MG63 (cell line): ENCODE measurements at regions not wholly inside any gene's neighbourhood (a gene's known extent, or its start where the extent isn't known, plus 50 kb on each side); places are given as distances from the start of the nearest gene placed in this dataset.
"Not testable (repeated sequence)": the region's sequence is repeated elsewhere in the genome, so short reads cannot be mapped to it uniquely, and the experiment has no call there.

ENCODE experiments used
- DNase-seq: peaks from one replicate; pipeline ENCODE4 v3.0.0-alpha.2; 2020
- H3K27me3 ChIP-seq: fragments of 250-450 bp; sonication (Bioruptor Pico); 2 replicates; pipeline ENCODE4 v1.5.1; 2020; ENCODE audit warnings: mild to moderate bottlenecking, moderate library complexity
- H3K36me3 ChIP-seq: fragments of 250-450 bp; sonication (Bioruptor Pico); 2 replicates; pipeline ENCODE4 v1.5.1; 2020; ENCODE audit warnings: mild to moderate bottlenecking, moderate library complexity
- H3K4me3 ChIP-seq: fragments of 250-450 bp; sonication (Bioruptor Pico); 2 replicates; pipeline ENCODE4 v1.5.1; 2020; ENCODE audit warnings: mild to moderate bottlenecking, moderate library complexity
- H3K9me3 ChIP-seq: fragments of 250-450 bp; sonication (Bioruptor Pico); 2 replicates; pipeline ENCODE4 v1.5.1; 2020; ENCODE audit warnings: mild to moderate bottlenecking, moderate library complexity

- not testable (repeated sequence) for H3K9me3 ChIP-seq, H3K36me3 ChIP-seq, H3K4me3 ChIP-seq, H3K27me3 ChIP-seq, DNase-seq
These were observed 108.9 kb downstream of the ATP6V0E2 start for GRCh38 chr7:149982537-149983112.

- H3K4me3 ChIP-seq, H3K36me3 ChIP-seq, H3K27me3 ChIP-seq, H3K9me3 ChIP-seq, DNase-seq: not testable (repeated sequence)
These were observed 113.1 kb downstream of the ATP6V0E2 start for GRCh38 chr7:149986866-149987265.

GRCh38 chr7:149991652-149992302, 118.0 kb downstream of the ATP6V0E2 start:
- not testable (repeated sequence) for DNase-seq, H3K4me3 ChIP-seq, H3K36me3 ChIP-seq, H3K9me3 ChIP-seq, H3K27me3 ChIP-seq

GRCh38 chr7:149992366-149992765, 118.6 kb downstream of the ATP6V0E2 start:
- H3K4me3 ChIP-seq, H3K9me3 ChIP-seq, H3K36me3 ChIP-seq, H3K27me3 ChIP-seq, DNase-seq: not testable (repeated sequence)

- not testable (repeated sequence) for H3K36me3 ChIP-seq, H3K27me3 ChIP-seq, H3K9me3 ChIP-seq, DNase-seq, H3K4me3 ChIP-seq
These were observed 121.7 kb downstream of the ATP6V0E2 start for GRCh38 chr7:149995369-149996026.

GRCh38 chr7:150000780-150001599, 127.2 kb downstream of the ATP6V0E2 start:
- H3K9me3 ChIP-seq, H3K27me3 ChIP-seq, H3K4me3 ChIP-seq, H3K36me3 ChIP-seq, DNase-seq: not testable (repeated sequence)

- DNase-seq, result no peak
- Histone ChIP-seq H3K36me3 (no peaks in the 10 kb centered on the region), H3K27me3 (no peaks in the 10 kb centered on the region), H3K4me3 (no peak overlapping the region), H3K9me3 (no peaks in the 10 kb centered on the region)
These were observed 129.6 kb downstream of the ATP6V0E2 start for GRCh38 chr7:150003304-150003810.

GRCh38 chr7:150003973-150004372, 130.2 kb downstream of the ATP6V0E2 start:
- not testable (repeated sequence) for H3K4me3 ChIP-seq, H3K27me3 ChIP-seq, H3K36me3 ChIP-seq, DNase-seq, H3K9me3 ChIP-seq

- not testable (repeated sequence) for H3K4me3 ChIP-seq, H3K9me3 ChIP-seq, H3K27me3 ChIP-seq, H3K36me3 ChIP-seq, DNase-seq
These were observed 131.1 kb downstream of the ATP6V0E2 start for GRCh38 chr7:150004843-150005242.

- H3K27me3 ChIP-seq, H3K36me3 ChIP-seq, DNase-seq, H3K4me3 ChIP-seq, H3K9me3 ChIP-seq: not testable (repeated sequence)
These were observed 136.0 kb downstream of the ATP6V0E2 start for GRCh38 chr7:150009620-150010303.

GRCh38 chr7:150016651-150017189, 143.0 kb downstream of the ATP6V0E2 start:
- DNase-seq, H3K9me3 ChIP-seq, H3K36me3 ChIP-seq, H3K27me3 ChIP-seq, H3K4me3 ChIP-seq: not testable (repeated sequence)

- not testable (repeated sequence) for H3K4me3 ChIP-seq, H3K9me3 ChIP-seq, H3K36me3 ChIP-seq, H3K27me3 ChIP-seq, DNase-seq
These were observed 146.4 kb downstream of the ATP6V0E2 start for GRCh38 chr7:150020210-150020609.

GRCh38 chr7:150024550-150025490, 151.1 kb downstream of the ATP6V0E2 start:
- not testable (repeated sequence) for H3K4me3 ChIP-seq, H3K27me3 ChIP-seq, H3K9me3 ChIP-seq, DNase-seq, H3K36me3 ChIP-seq

- not testable (repeated sequence) for H3K9me3 ChIP-seq, DNase-seq, H3K36me3 ChIP-seq, H3K4me3 ChIP-seq, H3K27me3 ChIP-seq
These were observed 152.0 kb downstream of the ATP6V0E2 start for GRCh38 chr7:150025802-150026201.

- not testable (repeated sequence) for H3K27me3 ChIP-seq, H3K36me3 ChIP-seq, DNase-seq, H3K4me3 ChIP-seq, H3K9me3 ChIP-seq
These were observed 154.7 kb downstream of the ATP6V0E2 start for GRCh38 chr7:150028344-150029012.
